H1 (cell line): ENCODE measurements at regions not wholly inside any gene's neighbourhood (a gene's known extent, or its start where the extent isn't known, plus 50 kb on each side); places are given as distances from the start of the nearest gene placed in this dataset.

Experiments used
- CTCF ChIA-PET: fragments of 300-600 bp; sonication (Branson Sonifier 250); formaldehyde crosslinking; loops from one replicate; lab custom pipeline; 2021; ENCODE audit not compliant: partially characterized antibody; lab: Charles Lee
- POLR2A ChIA-PET: fragments of 300-600 bp; sonication (Branson Sonifier 250); formaldehyde crosslinking; loops from one replicate; lab custom pipeline; 2021; ENCODE audit warnings: inconsistent platforms; ENCODE audit not compliant: partially characterized antibody; lab: Charles Lee
- DNase-seq, 2 experiments: peaks; one replicate each; pipeline versions ENCODE4 v3.0.0 to v3.0.0-alpha.2; 2010 to 2022; ENCODE audit warnings: low spot score in 2 of 2, low read depth in 1 of 2, mixed read lengths in 1 of 2
- FAIRE-seq: peaks from 2 replicates; lab custom pipeline; 2011; peaks lifted over from hg19 to GRCh38; lab: Jason Lieb, UNC
- H2AFZ ChIP-seq: 2 replicates; pipeline ENCODE4 v1.8.1; 2012; ENCODE audit warnings: low read length, inconsistent platforms
- H2AK5ac ChIP-seq: 2 replicates; pipeline ENCODE4 v1.6.1; 2013; ENCODE audit warnings: low read depth, low read length
- H2BK120ac ChIP-seq: replicated peaks from 2 replicates; pipeline ENCODE3; 2013; ENCODE audit warnings: low read depth, low read length, inconsistent platforms
- H2BK12ac ChIP-seq: 2 replicates; pipeline ENCODE4 v1.6.1; 2013; ENCODE audit warnings: low read depth, low read length
- H2BK15ac ChIP-seq: 2 replicates; pipeline ENCODE4 v1.6.1; 2013; ENCODE audit warnings: low read length
- H2BK20ac ChIP-seq: 2 replicates; pipeline ENCODE4 v1.6.1; 2013; ENCODE audit warnings: low read length
- H2BK5ac ChIP-seq: 2 replicates; pipeline ENCODE4 v1.6.1; 2013; ENCODE audit warnings: low read depth, low read length
- H3K14ac ChIP-seq: 2 replicates; pipeline ENCODE4 v1.6.1; 2013; ENCODE audit warnings: inconsistent platforms; ENCODE audit not compliant: insufficient read length
- H3K18ac ChIP-seq: 2 replicates; pipeline ENCODE4 v1.6.1; 2013; ENCODE audit warnings: low read length; ENCODE audit errors: extremely low read depth
- H3K23ac ChIP-seq: 2 replicates; pipeline ENCODE4 v1.6.1; 2013; ENCODE audit warnings: inconsistent platforms; ENCODE audit not compliant: insufficient read length
- H3K23me2 ChIP-seq: 2 replicates; pipeline ENCODE4 v1.6.1; 2013; ENCODE audit warnings: low read depth, low read length
- H3K27ac ChIP-seq: 2 replicates; pipeline ENCODE4 v1.6.1; 2011; ENCODE audit warnings: low read depth, low read length, inconsistent platforms
- H3K27me3 ChIP-seq, 4 experiments: replicated peaks in 1 of 4; 1 replicate in 1 of 4; 2 replicates in 3 of 4; pipeline versions ENCODE4 v1.6.1 to v1.8.1; 2011 to 2013; ENCODE audit warnings: low read length in 3 of 4, mild to moderate bottlenecking in 3 of 4, inconsistent platforms in 2 of 4, mixed read lengths in 2 of 4, moderate library complexity in 1 of 4; ENCODE audit not compliant: control insufficient read depth in 3 of 4, insufficient read depth in 3 of 4; ENCODE audit errors: extremely low read depth in 1 of 4
- H3K36me3 ChIP-seq, 4 experiments: 2 replicates each; pipeline versions ENCODE4 v1.6.1 to v1.8.1; 2011 to 2013; ENCODE audit warnings: mild to moderate bottlenecking in 4 of 4, low read length in 3 of 4, moderate library complexity in 2 of 4, control low read depth in 1 of 4, inconsistent platforms in 1 of 4; ENCODE audit not compliant: insufficient read depth in 4 of 4, control insufficient read depth in 2 of 4
- H3K4ac ChIP-seq: replicated peaks from 2 replicates; pipeline ENCODE3; 2013; ENCODE audit warnings: low read length, low read depth, mixed read lengths, inconsistent platforms; ENCODE audit not compliant: insufficient read length
- H3K4me1 ChIP-seq, 4 experiments: replicated peaks in 1 of 4; 1 replicate in 1 of 4; 2 replicates in 3 of 4; pipeline versions ENCODE4 v1.6.1 to v1.8.1; 2011 to 2013; ENCODE audit warnings: low read length in 3 of 4, inconsistent platforms in 2 of 4, mixed read lengths in 1 of 4; ENCODE audit not compliant: insufficient read depth in 4 of 4, control insufficient read depth in 3 of 4
- H3K4me2 ChIP-seq, 2 experiments: 2 replicates each; pipeline versions ENCODE4 v1.6.1 to v1.8.1; 2011 to 2013; ENCODE audit warnings: low read depth in 2 of 2, low read length in 2 of 2, control low read depth in 1 of 2, inconsistent platforms in 1 of 2, mild to moderate bottlenecking in 1 of 2; ENCODE audit not compliant: insufficient read depth in 1 of 2
- H3K4me3 ChIP-seq, 4 experiments: fragments of 200-600, 300-600 bp in 1 of 4; sonication (generic), shearing (Covaris generic), sonication (Bioruptor Twin) in 1 of 4; 2 replicates each; pipeline versions ENCODE4 v1.5.1 to v1.8.1; 2011 to 2016; ENCODE audit warnings: low read length in 4 of 4, low read depth in 3 of 4, control low read depth in 2 of 4, inconsistent platforms in 2 of 4, mild to moderate bottlenecking in 2 of 4, mixed read lengths in 1 of 4, moderate library complexity in 1 of 4; ENCODE audit not compliant: insufficient read depth in 2 of 4; ENCODE audit errors: extremely low read depth in 1 of 4
- H3K56ac ChIP-seq: replicated peaks from 2 replicates; pipeline ENCODE3; 2013; ENCODE audit warnings: low read depth, mild to moderate bottlenecking, mixed read lengths, low read length, inconsistent platforms; ENCODE audit not compliant: insufficient read length
- H3K79me1 ChIP-seq: 2 replicates; pipeline ENCODE4 v1.6.1; 2013; ENCODE audit warnings: low read depth, low read length, control low read depth
- H3K79me2 ChIP-seq, 2 experiments: 2 replicates each; pipeline versions ENCODE4 v1.6.1 to v1.8.1; 2012 to 2013; ENCODE audit warnings: low read length in 2 of 2, mild to moderate bottlenecking in 2 of 2, inconsistent platforms in 1 of 2; ENCODE audit not compliant: insufficient read depth in 2 of 2, control insufficient read depth in 1 of 2
- H3K9ac ChIP-seq, 4 experiments: replicated peaks in 1 of 4; 1 replicate in 1 of 4; 2 replicates in 3 of 4; pipeline versions ENCODE4 v1.6.1 to v1.8.1; 2011 to 2013; ENCODE audit warnings: low read depth in 3 of 4, low read length in 3 of 4, control low read depth in 2 of 4, mild to moderate bottlenecking in 2 of 4, moderate library complexity in 2 of 4, inconsistent platforms in 1 of 4; ENCODE audit errors: extremely low read depth in 1 of 4
- H3K9me3 ChIP-seq, 2 experiments: 2 replicates each; pipeline versions ENCODE4 v1.6.1 to v1.8.1; 2012 to 2013; ENCODE audit warnings: mild to moderate bottlenecking in 2 of 2, moderate library complexity in 2 of 2, control low read depth in 1 of 2, inconsistent platforms in 1 of 2, low read depth in 1 of 2, low read length in 1 of 2, mixed read lengths in 1 of 2; ENCODE audit not compliant: insufficient read depth in 2 of 2
- H4K20me1 ChIP-seq, 2 experiments: replicated peaks in 1 of 2; 2 replicates each; pipeline versions ENCODE3 to v1.8.1; 2011 to 2013; ENCODE audit warnings: inconsistent platforms in 2 of 2, low read length in 2 of 2, mild to moderate bottlenecking in 1 of 2; ENCODE audit not compliant: insufficient read depth in 2 of 2, control insufficient read depth in 1 of 2
- H4K5ac ChIP-seq: 2 replicates; pipeline ENCODE4 v1.6.1; 2013; ENCODE audit warnings: low read length, low read depth, mixed read lengths, inconsistent platforms; ENCODE audit not compliant: insufficient read length
- H4K8ac ChIP-seq: 2 replicates; pipeline ENCODE4 v1.8.0; 2013; ENCODE audit warnings: mild to moderate bottlenecking, moderate library complexity, low read length, inconsistent platforms; ENCODE audit not compliant: insufficient read depth; ENCODE audit errors: extremely low read depth
- H4K91ac ChIP-seq: replicated peaks from 2 replicates; pipeline ENCODE3; 2013; ENCODE audit warnings: low read length, mixed read lengths, inconsistent platforms; ENCODE audit not compliant: insufficient read length
- CTBP2 ChIP-seq: IDR thresholded peaks from 2 replicates; pipeline ENCODE4 v1.7.0; 2011; ENCODE audit warnings: borderline replicate concordance, mild to moderate bottlenecking, moderate library complexity, mixed read lengths, low read length; ENCODE audit not compliant: insufficient read depth, insufficient read length
- EZH2 ChIP-seq: fragments of 200-600 bp; sonication (generic); IDR thresholded peaks from 2 replicates; pipeline ENCODE4 v1.7.1; 2012; ENCODE audit warnings: low read depth, mild to moderate bottlenecking, moderate library complexity, low read length, inconsistent platforms; ENCODE audit not compliant: severe bottlenecking
- HDAC2 ChIP-seq, 2 experiments: fragments of 300-600 bp in 1 of 2; sonication (generic) in 1 of 2; IDR thresholded peaks; 2 replicates each; pipeline ENCODE4 v1.6.1; 2011 to 2012; ENCODE audit warnings: low read depth in 2 of 2, low read length in 2 of 2, mild to moderate bottlenecking in 2 of 2, moderate library complexity in 2 of 2, borderline replicate concordance in 1 of 2, inconsistent platforms in 1 of 2
- HDAC6 ChIP-seq: IDR thresholded peaks from one replicate; pipeline ENCODE4 v1.7.1; 2012; ENCODE audit warnings: low read depth, mild to moderate bottlenecking, inconsistent platforms, low read length, moderate library complexity
- KDM5A ChIP-seq: fragments of 200-600 bp; IDR thresholded peaks from 2 replicates; pipeline ENCODE4 v1.7.1; 2012; ENCODE audit warnings: mild to moderate bottlenecking, low read length, inconsistent platforms, mixed read lengths
- MAX ChIP-seq: IDR thresholded peaks from 2 replicates; pipeline ENCODE4 v1.6.1; 2012; ENCODE audit warnings: inconsistent platforms
- SIRT6 ChIP-seq: IDR thresholded peaks from one replicate; pipeline ENCODE4 v1.7.1; 2012; ENCODE audit warnings: low read length, inconsistent platforms
- SP1 ChIP-seq: IDR thresholded peaks from 2 replicates; pipeline ENCODE4 v1.6.1; 2011; ENCODE audit warnings: low read depth, low read length
- SP4 ChIP-seq: IDR thresholded peaks from 2 replicates; pipeline ENCODE4 v1.6.1; 2012; ENCODE audit warnings: low read length, inconsistent platforms
- WGBS, 2 experiments: shearing (Covaris generic) in 1 of 2; methylation state at CpG; one replicate each; pipeline versions ENCODE4 v1.1.6 to v1.1.7; 2013 to 2015; ENCODE audit warnings: low lambda C conversion rate in 2 of 2, mixed read lengths in 2 of 2, inconsistent platforms in 1 of 2, low coverage in 1 of 2, missing lambda C conversion rate in 1 of 2; ENCODE audit not compliant: insufficient replicate concordance in 2 of 2, insufficient coverage in 1 of 2, insufficient read length in 1 of 2; ENCODE audit errors: extremely low coverage in 1 of 2, missing lambda C conversion rate in 1 of 2; 5-methylcytosine and 5-hydroxymethylcytosine counted together

DNA sequence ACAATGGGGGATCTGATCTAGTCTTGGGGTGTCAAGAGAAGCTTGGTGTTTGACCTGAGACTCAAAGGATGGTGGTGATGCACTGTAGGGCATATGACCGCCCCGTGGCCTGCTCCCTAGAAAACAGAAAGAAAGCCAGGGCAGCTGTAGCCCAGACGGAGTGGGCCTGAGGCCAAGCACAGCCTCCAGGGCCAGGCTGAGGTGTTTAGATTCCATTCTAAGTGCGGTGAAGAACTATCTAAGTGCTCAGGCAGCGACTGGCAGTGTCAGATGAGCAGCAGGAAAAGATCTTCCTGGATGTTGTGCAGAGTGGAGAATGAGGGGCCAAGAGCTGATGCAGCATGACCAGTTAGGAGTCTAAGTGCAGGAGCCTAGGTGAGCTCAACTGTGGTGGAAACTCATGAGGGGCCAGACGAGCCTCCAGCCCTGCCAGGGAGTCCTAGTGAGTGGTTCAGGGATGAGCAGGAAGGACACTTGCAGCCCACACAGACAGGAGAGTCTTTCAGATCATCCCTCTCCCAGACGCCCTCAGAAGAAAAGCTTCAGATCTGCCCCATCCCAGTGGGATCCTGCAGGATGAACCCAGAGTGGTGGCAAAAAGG is 314.2 kb upstream of the CCL2 start:
- Histone ChIP-seq H3K9ac (no peak overlapping the region), H3K9me3 (no peaks in the 10 kb centered on the region), H3K18ac (no peak overlapping the region), H3K36me3 (no peaks in the 10 kb centered on the region), H3K23ac (no peak overlapping the region), H2AFZ (no peak overlapping the region), H4K5ac (no peak overlapping the region), H3K4me1 (no peaks in the 10 kb centered on the region), H3K4me3 (no peak overlapping the region), H3K4ac (no peak overlapping the region), H3K27ac (no peak overlapping the region), H3K79me1 (no peaks in the 10 kb centered on the region), H3K14ac (no peak overlapping the region), H3K56ac (no peak overlapping the region), H4K91ac (no peak overlapping the region), H2BK20ac (no peak overlapping the region), H3K79me2 (no peaks in the 10 kb centered on the region), H3K23me2 (no peaks in the 10 kb centered on the region), H4K8ac (no peak overlapping the region), H2BK120ac (no peak overlapping the region), H2BK12ac (no peak overlapping the region), H4K20me1 (peaks cover 0 to 1% of the 10 kb centered on the region in 2 experiments), H2AK5ac (no peak overlapping the region), H3K4me2 (no peak overlapping the region), H2BK15ac (no peak overlapping the region), H3K27me3 (no peaks in the 10 kb centered on the region; a peak in 1 of 7 replicates), H2BK5ac (no peak overlapping the region)
- ChIA-PET CTCF (interaction anchor here (0.6 to 2.1 kb wide), 8 partner anchors 10 to 205 kb away, joined by 3 to 9 read pairs (median 3); no protein-coding TSS in a partner anchor), POLR2A (no interaction called here)
- DNase-seq (no peak), FAIRE-seq (no peak)
- WGBS, 2 experiments = 87% methylated on average over 7 of the region's 7 CpGs; no CpG with 5 or more reads in 1 of the 2 experiments
- TF ChIP-seq HDAC2 (IDR thresholded peaks at IDR 0.05; ENCODE audit: borderline replicate concordance in 1 of 2, low read depth in 2 of 2, low read length in 2 of 2) (no peak), EZH2 (no peak), KDM5A (no peak), SP4 (no peak), HDAC6 (no peak), SIRT6 (no peak), MAX (no peak), SP1 (no peak), CTBP2 (no peak)
